HCT116 (cell line): ENCODE measurements at regions not wholly inside any gene's neighbourhood (a gene's known extent, or its start where the extent isn't known, plus 50 kb on each side); places are given as distances from the start of the nearest gene placed in this dataset.

ENCODE experiments used
- ATAC-seq: fragments of 200-7000 bp; cut with Tn5 transposase; 2 replicates; pipeline ENCODE4 v1.9.1; 2020; ENCODE audit warnings: mild to moderate bottlenecking, moderate library complexity
- BruUV-seq: library from RNA; stranded (reverse); fragments of 400-500 nt; replicated peaks from 2 replicates; lab custom pipeline; 2021; lab: Mats Ljungman, UMichigan
- CTCF ChIA-PET: fragments of 300-600 bp; sonication (Branson Sonifier 250); formaldehyde crosslinking; loops from one replicate; lab custom pipeline; 2021; ENCODE audit warnings: antibody characterized with exemption; lab: Charles Lee
- POLR2A ChIA-PET: fragments of 300-600, 350-600 bp; sonication (Branson Sonifier 250); formaldehyde crosslinking; loops from one replicate; lab custom pipeline; 2021; ENCODE audit warnings: antibody characterized with exemption; lab: Charles Lee
- RAD21 ChIA-PET, 2 experiments: fragments of 300-600 bp; sonication (Branson Sonifier 250); formaldehyde crosslinking; loops; one replicate each; lab custom pipeline; 2023; ENCODE audit warnings: low total read pairs in 2 of 2; ENCODE audit not compliant: uncharacterized antibody in 2 of 2, unreplicated experiment in 2 of 2, low non-redundant PET in 1 of 2; lab: Charles Lee
- DNase-seq: peaks from one replicate; pipeline ENCODE4 v3.0.0-alpha.2; 2010; ENCODE audit warnings: low read depth, low spot score
- H2AFZ ChIP-seq: fragments of 200-600 bp; shearing (Covaris generic), sonication (generic); 2 replicates; pipeline ENCODE4 v1.6.1; 2017; ENCODE audit warnings: low read depth, mixed run types, mixed read lengths, antibody characterized with exemption, low read length; ENCODE audit not compliant: poor library complexity, severe bottlenecking
- H3K27ac ChIP-seq: 2 replicates; pipeline ENCODE4 v1.5.1; 2012; ENCODE audit warnings: low read depth, low read length
- H3K27me3 ChIP-seq: fragments of 200-600 bp; sonication (generic); 2 replicates; pipeline ENCODE4 v1.6.1; 2016; ENCODE audit warnings: mixed run types, low read length, mixed read lengths; ENCODE audit not compliant: insufficient read depth
- H3K36me3 ChIP-seq, 2 experiments: fragments of 200-500 bp in 1 of 2; fragments of 200-600 bp in 1 of 2; sonication (Bioruptor generic) in 1 of 2; sonication (generic) in 1 of 2; 2 replicates each; pipeline versions ENCODE4 v1.5.1 to v1.6.1; 2014 to 2016; ENCODE audit warnings: low read length in 2 of 2, inconsistent platforms in 1 of 2, mixed read lengths in 1 of 2, mixed run types in 1 of 2; ENCODE audit not compliant: insufficient read depth in 2 of 2, control insufficient read depth in 1 of 2
- H3K4me1 ChIP-seq, 2 experiments: fragments of 200-600 bp in 1 of 2; sonication (generic) in 1 of 2; 2 replicates each; pipeline versions ENCODE4 v1.5.1 to v1.6.1; 2012 to 2017; ENCODE audit warnings: low read length in 2 of 2, inconsistent platforms in 1 of 2, mild to moderate bottlenecking in 1 of 2, mixed read lengths in 1 of 2, mixed run types in 1 of 2, moderate library complexity in 1 of 2; ENCODE audit not compliant: insufficient read depth in 2 of 2, control insufficient read depth in 1 of 2
- H3K4me2 ChIP-seq: fragments of 200-600 bp; sonication (generic); 2 replicates; pipeline ENCODE4 v1.6.1; 2017; ENCODE audit warnings: mixed run types, low read length, mixed read lengths
- H3K4me3 ChIP-seq, 2 experiments: fragments of 200-600 bp in 1 of 2; sonication (generic) in 1 of 2; replicated peaks in 1 of 2; 2 replicates each; pipeline ENCODE4 v1.5.1; 2011 to 2016; ENCODE audit warnings: low read length in 2 of 2, control low read depth in 1 of 2, low read depth in 1 of 2, mild to moderate bottlenecking in 1 of 2, mixed read lengths in 1 of 2, mixed run types in 1 of 2
- H3K79me2 ChIP-seq: fragments of 200-600 bp; sonication (generic); 2 replicates; pipeline ENCODE4 v1.6.1; 2017; ENCODE audit warnings: mild to moderate bottlenecking, mixed run types, low read length, moderate library complexity, mixed read lengths; ENCODE audit not compliant: insufficient read depth
- H3K9ac ChIP-seq: fragments of 200-600 bp; sonication (generic); 2 replicates; pipeline ENCODE4 v1.6.1; 2016; ENCODE audit warnings: low read length, mixed read lengths
- H3K9me2 ChIP-seq: fragments of 200-600 bp; sonication (generic), shearing (Covaris generic); 2 replicates; pipeline ENCODE4 v1.6.1; 2017; ENCODE audit warnings: mixed run types, mild to moderate bottlenecking, moderate library complexity; ENCODE audit not compliant: insufficient read depth
- H3K9me3 ChIP-seq, 2 experiments: fragments of 200-500 bp in 1 of 2; fragments of 200-600 bp in 1 of 2; sonication (Bioruptor generic) in 1 of 2; sonication (generic) in 1 of 2; 2 replicates each; pipeline ENCODE4 v1.6.1; 2014 to 2017; ENCODE audit warnings: low read length in 2 of 2, mixed read lengths in 2 of 2, inconsistent platforms in 1 of 2, low read depth in 1 of 2, mild to moderate bottlenecking in 1 of 2, mixed run types in 1 of 2, moderate library complexity in 1 of 2; ENCODE audit not compliant: control insufficient read depth in 1 of 2, insufficient read depth in 1 of 2
- H4K20me1 ChIP-seq: fragments of 200-600 bp; sonication (generic), shearing (Covaris generic); 2 replicates; pipeline ENCODE4 v1.6.1; 2017; ENCODE audit warnings: mixed run types, mild to moderate bottlenecking, moderate library complexity; ENCODE audit not compliant: insufficient read depth
- ATF3 ChIP-seq: IDR thresholded peaks from 2 replicates; pipeline ENCODE4 v1.6.1; 2012
- CBX3 ChIP-seq: IDR thresholded peaks from 2 replicates; pipeline ENCODE4 v1.6.1; 2012; ENCODE audit warnings: low read depth
- CEBPB ChIP-seq: IDR thresholded peaks from 2 replicates; pipeline ENCODE4 v1.6.1; 2012; ENCODE audit warnings: low read depth
- CTCF ChIP-seq, 3 experiments: fragments of 200-600 bp in 1 of 3; sonication (generic) in 1 of 3; IDR thresholded peaks in 2 of 3; conservative IDR thresholded peaks in 1 of 3; 2 replicates each; pipeline ENCODE4 v1.5.1; 2012 to 2017; ENCODE audit warnings: low read depth in 2 of 3, low read length in 2 of 3, antibody characterized with exemption in 1 of 3, borderline replicate concordance in 1 of 3, control low read depth in 1 of 3, mild to moderate bottlenecking in 1 of 3, mixed read lengths in 1 of 3, mixed run types in 1 of 3, moderate library complexity in 1 of 3; ENCODE audit not compliant: insufficient read depth in 1 of 3
- EGR1 ChIP-seq: IDR thresholded peaks from 2 replicates; pipeline ENCODE4 v1.6.1; 2012; ENCODE audit warnings: low read depth
- ELF1 ChIP-seq: IDR thresholded peaks from 2 replicates; pipeline ENCODE4 v1.6.1; 2012; ENCODE audit warnings: low read depth, borderline replicate concordance
- EZH2phosphoT487 ChIP-seq: fragments of 200-600 bp; IDR thresholded peaks from 2 replicates; pipeline ENCODE4 v1.6.1; 2018; ENCODE audit warnings: antibody characterized with exemption, borderline replicate concordance
- JUND ChIP-seq: IDR thresholded peaks from 2 replicates; pipeline ENCODE4 v1.6.1; 2012
- POLR2AphosphoS5 ChIP-seq: IDR thresholded peaks from 2 replicates; pipeline ENCODE4 v1.6.1; 2011; ENCODE audit warnings: mild to moderate bottlenecking, low read depth, low read length, moderate library complexity
- RAD21 ChIP-seq: IDR thresholded peaks from 2 replicates; pipeline ENCODE4 v1.6.1; 2012; ENCODE audit warnings: low read depth, mild to moderate bottlenecking
- SIN3A ChIP-seq: IDR thresholded peaks from 2 replicates; pipeline ENCODE4 v1.6.1; 2012; ENCODE audit warnings: low read depth
- SRF ChIP-seq: IDR thresholded peaks from 2 replicates; pipeline ENCODE4 v1.6.1; 2012; ENCODE audit warnings: low read depth
- TCF7L2 ChIP-seq: IDR thresholded peaks from 2 replicates; pipeline ENCODE4 v1.7.0; 2011; ENCODE audit warnings: borderline replicate concordance, inconsistent platforms; ENCODE audit not compliant: insufficient read depth, insufficient read length; ENCODE audit errors: extremely low read depth
- ZBTB33 ChIP-seq: IDR thresholded peaks from 2 replicates; pipeline ENCODE4 v1.6.1; 2011; ENCODE audit warnings: mild to moderate bottlenecking, low read length, moderate library complexity; ENCODE audit not compliant: insufficient replicate concordance; ENCODE audit errors: extremely low read depth
- ZFX ChIP-seq: fragments of 450-650 bp; IDR thresholded peaks from 2 replicates; pipeline ENCODE4 v1.6.1; 2017
- intact Hi-C: fragments of 100-400 bp; cut with micrococcal nuclease; formaldehyde crosslinking; loops from 2 replicates; pipeline ENCODE4 v1.10.0; 2022

- Histone ChIP-seq H2AFZ (no peak overlapping the region), H3K27ac (no peak overlapping the region), H3K79me2 (no peaks in the 10 kb centered on the region), H3K4me2 (no peak overlapping the region), H4K20me1 (no peaks in the 10 kb centered on the region), H3K9ac (no peak overlapping the region), H3K4me3 (no peak overlapping the region), H3K9me3 (peaks cover 6% of the 10 kb centered on the region in 2 experiments; a peak in 2 of 4 replicates), H3K27me3 (no peaks in the 10 kb centered on the region), H3K4me1 (no peaks in the 10 kb centered on the region), H3K9me2 (no peaks in the 10 kb centered on the region), H3K36me3 (no peaks in the 10 kb centered on the region)
- RAD21 ChIA-PET, result no interaction called here
- no peak for ATAC-seq
- no TSS peak for BruUV-seq
- no peak for DNase-seq
- POLR2A ChIA-PET, result no interaction called here
- intact Hi-C loops, result no loop called here
- CTCF ChIA-PET, result no interaction called here
- TF ChIP-seq RAD21 (no peak), ZFX (no peak), EZH2phosphoT487 (no peak), TCF7L2 (no peak), SRF (no peak), ZBTB33 (no peak), EGR1 (no peak), JUND (no peak)
Measured at GRCh38 chr9:26392639-26393038, 500.0 kb downstream of the CAAP1 start.

DNA sequence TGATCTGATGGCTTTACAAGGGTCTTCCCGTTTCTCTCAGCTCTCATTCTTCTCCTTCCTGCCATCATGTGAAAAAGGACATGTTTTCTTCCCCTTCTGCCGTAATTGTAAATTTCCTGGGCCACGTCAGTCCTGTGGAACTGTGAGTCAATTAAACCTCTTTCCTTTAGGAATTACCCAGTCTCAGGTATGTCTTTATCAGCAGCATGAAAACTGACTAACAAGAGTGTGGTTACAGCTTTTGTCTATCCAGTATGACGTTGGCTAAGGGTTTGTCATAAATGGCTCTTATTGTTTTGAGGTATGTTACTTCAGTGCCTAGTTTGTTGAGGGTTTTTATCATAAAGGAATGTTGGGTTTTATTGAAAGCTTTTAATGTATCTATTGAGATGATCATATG lies 501.6 kb downstream of the CAAP1 start:
- Histone ChIP-seq H3K27ac (no peak overlapping the region), H3K4me2 (no peak overlapping the region), H3K27me3 (no peaks in the 10 kb centered on the region), H3K79me2 (no peaks in the 10 kb centered on the region), H3K9ac (no peak overlapping the region), H3K36me3 (no peaks in the 10 kb centered on the region), H3K4me3 (no peak overlapping the region), H2AFZ (no peak overlapping the region), H4K20me1 (no peaks in the 10 kb centered on the region), H3K4me1 (no peaks in the 10 kb centered on the region), H3K9me3 (peaks cover 0 to 6% of the 10 kb centered on the region in 2 experiments; a peak in 1 of 4 replicates), H3K9me2 (no peaks in the 10 kb centered on the region)
- ATAC-seq (no peak), DNase-seq (no peak)
- ChIA-PET RAD21 (no interaction called here), CTCF (no interaction called here), POLR2A (no interaction called here)
- intact Hi-C loops, result no loop called here
- BruUV-seq, result no TSS peak
- TF ChIP-seq SIN3A (no peak), RAD21 (no peak), ELF1 (no peak), CTCF (IDR thresholded peaks at IDR 0.05 in 2 of 3, conservative IDR thresholded peaks at IDR 0.05 in 1 of 3; ENCODE audit: borderline replicate concordance in 1 of 3, insufficient read depth in 1 of 3, low read depth in 2 of 3, low read length in 2 of 3) (no peak), POLR2AphosphoS5 (no peak), JUND (no peak), CEBPB (no peak), ATF3 (no peak), ZBTB33 (no peak), SRF (no peak), CBX3 (no peak), TCF7L2 (no peak)
